ENCODE measurements at regions not wholly inside any gene's neighbourhood (a gene's known extent, or its start where the extent isn't known, plus 50 kb on each side); places are given as distances from the start of the nearest gene placed in this dataset.

DNA sequence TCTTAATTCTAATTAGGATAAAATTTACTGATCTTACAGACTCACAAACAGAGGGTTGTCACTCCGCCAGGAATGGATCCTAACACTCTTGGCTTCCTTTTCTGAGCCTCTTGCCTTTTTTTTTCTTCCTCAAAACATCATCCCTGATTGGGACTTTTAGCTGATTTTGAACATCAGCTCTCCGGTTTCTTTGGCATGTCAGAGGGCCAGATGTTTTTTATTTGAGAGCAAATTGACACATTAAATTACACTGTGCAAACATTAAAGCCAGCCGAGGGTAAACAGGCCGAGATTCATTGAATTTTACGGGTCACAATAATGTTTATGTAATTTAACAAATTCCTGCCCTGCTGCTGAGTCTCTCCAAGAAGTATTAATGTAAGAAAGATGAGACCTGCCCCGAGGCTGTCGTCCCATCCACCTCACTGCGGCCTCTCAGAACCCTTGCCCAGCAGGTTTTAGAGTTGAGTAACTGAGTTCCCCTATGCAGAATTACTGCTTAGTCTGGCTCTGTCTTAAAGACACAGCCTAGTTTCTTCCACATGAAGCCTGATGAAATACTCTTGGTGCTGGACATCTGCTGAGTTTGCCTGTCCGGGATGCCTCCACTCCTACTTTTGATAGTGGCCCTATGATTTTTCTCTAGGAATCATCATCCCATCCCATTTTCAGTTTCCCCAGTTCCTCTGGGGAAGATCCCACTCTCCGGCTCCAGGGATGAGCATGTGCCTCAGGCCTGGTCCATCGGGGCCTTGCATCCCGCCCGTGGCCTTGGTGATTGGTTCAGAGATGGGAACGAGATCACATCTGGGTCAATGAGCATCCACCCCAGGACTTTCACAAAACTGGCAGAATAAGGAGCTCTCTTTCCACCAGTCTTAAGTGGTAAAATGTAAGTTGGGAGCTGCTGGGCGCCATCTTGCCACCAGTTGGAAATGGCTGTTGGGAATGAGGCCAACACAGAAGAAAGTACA, 226.6 kb upstream of the TLE3 start:
- Mint-ChIP-seq H3K36me3 (no peaks in the 10 kb centered on the region), H3K4me3 (no peak overlapping the region), H3K9me3 (ENCODE audit: low read depth) (no peaks in the 10 kb centered on the region), H3K4me1 (ENCODE audit: low read depth) (peaks cover 2% of the 10 kb centered on the region), H3K27ac (no peak overlapping the region), H3K27me3 (peaks cover 2% of the 10 kb centered on the region)

DNA sequence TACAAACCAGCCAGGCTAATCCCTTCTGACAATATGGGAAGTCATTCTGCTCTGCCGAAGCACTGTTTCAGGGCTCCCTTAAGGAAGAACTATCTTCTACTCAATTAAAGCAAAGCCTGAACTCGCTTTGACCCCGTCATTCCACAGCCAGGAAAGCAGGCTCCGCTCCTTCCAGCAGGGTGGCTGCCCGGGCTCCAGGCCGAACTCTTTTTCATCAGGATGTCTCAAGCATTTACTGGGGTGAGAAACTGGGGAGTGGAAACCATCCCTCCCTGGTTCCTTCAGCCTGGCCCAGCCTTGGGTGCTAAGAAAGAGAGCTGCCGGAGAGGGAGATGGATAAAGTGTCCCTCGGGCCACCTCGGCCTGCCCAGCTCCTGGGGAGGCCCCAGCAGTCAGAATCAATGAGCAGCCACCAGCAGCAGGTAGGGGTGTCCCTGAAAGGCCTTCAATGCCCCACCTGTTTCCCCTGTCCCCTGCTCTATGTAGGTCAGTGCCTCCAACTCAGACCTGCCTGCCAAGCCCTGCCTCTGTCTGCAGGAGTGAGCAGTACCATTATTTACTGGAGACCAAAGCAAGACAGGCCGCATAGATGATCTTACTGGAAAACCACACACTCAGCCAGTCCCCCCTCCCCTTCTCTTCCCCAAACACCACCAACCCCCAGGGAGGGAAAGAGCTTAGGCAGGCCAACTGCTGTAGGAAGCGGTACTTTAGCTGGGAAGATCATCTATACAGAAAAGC, 225.6 kb upstream of the TLE3 start:
- no peaks in the 10 kb centered on the region for H3K36me3 Mint-ChIP-seq
- H3K9me3 Mint-ChIP-seq (ENCODE audit: low read depth) = no peaks in the 10 kb centered on the region
- no peak overlapping the region for H3K27ac Mint-ChIP-seq
- no peak overlapping the region for H3K4me3 Mint-ChIP-seq
- no peaks in the 10 kb centered on the region for H3K27me3 Mint-ChIP-seq
- H3K4me1 Mint-ChIP-seq (ENCODE audit: low read depth) = peaks cover 2% of the 10 kb centered on the region

DNA sequence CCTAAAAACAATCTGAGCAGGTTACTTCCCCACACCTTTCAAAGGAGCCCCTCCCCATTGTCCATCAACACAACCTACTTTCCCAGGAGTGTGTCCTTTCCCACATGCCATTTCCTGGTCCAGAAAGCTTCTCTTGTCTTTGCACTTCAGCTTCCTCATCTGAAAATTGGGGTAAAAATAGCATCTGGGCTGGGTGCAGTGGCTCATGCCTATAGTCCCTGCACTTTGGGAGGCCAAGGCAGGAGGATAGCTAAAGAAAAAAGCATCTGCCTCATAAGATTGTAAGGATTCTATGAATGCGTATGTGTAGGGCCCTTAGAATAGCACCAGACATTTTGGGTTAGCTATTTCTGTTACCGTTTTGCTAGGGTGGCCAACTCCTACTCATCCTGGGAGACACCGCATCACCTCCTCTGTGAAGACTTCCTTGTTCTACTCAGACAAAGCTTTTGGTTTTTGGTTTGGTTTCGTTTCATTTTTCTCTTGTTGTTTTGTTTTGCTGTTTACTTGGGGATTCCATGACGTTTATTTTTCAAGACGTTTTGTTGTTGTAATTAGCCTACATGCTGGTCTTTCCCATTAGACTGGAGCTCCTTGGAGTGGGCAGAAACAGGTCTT, 224.4 kb upstream of the TLE3 start:
- Mint-ChIP-seq H3K27ac (no peak overlapping the region), H3K4me1 (ENCODE audit: low read depth) (no peaks in the 10 kb centered on the region), H3K4me3 (no peak overlapping the region), H3K27me3 (no peaks in the 10 kb centered on the region), H3K36me3 (no peaks in the 10 kb centered on the region), H3K9me3 (ENCODE audit: low read depth) (no peaks in the 10 kb centered on the region)

- no peak overlapping the region for H3K27ac Mint-ChIP-seq
- H3K27me3 Mint-ChIP-seq = no peaks in the 10 kb centered on the region
- no peaks in the 10 kb centered on the region for H3K4me1 Mint-ChIP-seq (ENCODE audit: low read depth)
- H3K4me3 Mint-ChIP-seq = no peak overlapping the region
- H3K9me3 Mint-ChIP-seq (ENCODE audit: low read depth) = no peaks in the 10 kb centered on the region
- H3K36me3 Mint-ChIP-seq = no peaks in the 10 kb centered on the region
Measured at GRCh38 chr15:70321172-70321819, 223.6 kb upstream of the TLE3 start.

DNA sequence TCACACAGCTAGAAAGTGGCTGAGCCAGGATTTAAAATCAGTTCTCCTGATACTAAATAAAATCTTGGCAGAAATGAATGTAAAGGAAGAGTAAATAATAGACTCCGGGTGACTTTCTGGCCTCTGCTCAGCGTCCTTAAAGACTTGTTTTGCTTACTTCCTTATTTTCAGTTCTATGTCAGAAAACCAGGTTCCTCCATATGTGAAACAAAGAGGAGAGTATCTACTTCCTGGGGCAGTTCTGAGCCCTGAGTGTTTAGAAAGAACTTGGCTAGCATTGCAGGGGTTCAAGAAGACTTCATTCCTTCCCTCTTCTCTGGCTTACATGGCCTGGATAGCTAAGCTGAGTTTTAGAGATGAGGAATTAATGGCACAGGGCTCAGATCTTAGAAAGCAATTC, 222.8 kb upstream of the TLE3 start:
- Mint-ChIP-seq H3K4me1 (ENCODE audit: low read depth) (no peaks in the 10 kb centered on the region), H3K9me3 (ENCODE audit: low read depth) (no peaks in the 10 kb centered on the region), H3K36me3 (no peaks in the 10 kb centered on the region), H3K27me3 (no peaks in the 10 kb centered on the region), H3K27ac (no peak overlapping the region), H3K4me3 (no peak overlapping the region)

DNA sequence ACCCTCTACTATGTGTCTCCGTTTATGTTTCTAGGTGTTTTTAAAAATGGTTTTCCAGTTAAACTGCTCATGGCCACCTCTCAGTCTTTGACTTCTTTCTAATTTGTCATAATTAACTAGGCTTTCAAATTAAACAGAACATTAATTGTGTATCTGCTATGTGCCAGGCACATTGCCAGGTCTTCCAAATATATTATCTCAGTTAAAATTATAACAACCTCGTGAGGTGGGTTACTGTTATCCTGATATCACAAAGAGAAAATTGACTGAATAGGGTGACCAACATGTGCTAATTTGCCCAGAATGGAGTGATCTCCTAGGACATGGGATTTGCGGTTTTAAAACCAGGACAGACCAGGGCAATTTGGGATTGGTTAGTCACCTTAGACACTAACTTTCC, 222.4 kb upstream of the TLE3 start:
- Mint-ChIP-seq H3K4me1 (ENCODE audit: low read depth) (no peaks in the 10 kb centered on the region), H3K36me3 (no peaks in the 10 kb centered on the region), H3K4me3 (no peak overlapping the region), H3K27me3 (no peaks in the 10 kb centered on the region), H3K27ac (no peak overlapping the region), H3K9me3 (ENCODE audit: low read depth) (no peaks in the 10 kb centered on the region)

DNA sequence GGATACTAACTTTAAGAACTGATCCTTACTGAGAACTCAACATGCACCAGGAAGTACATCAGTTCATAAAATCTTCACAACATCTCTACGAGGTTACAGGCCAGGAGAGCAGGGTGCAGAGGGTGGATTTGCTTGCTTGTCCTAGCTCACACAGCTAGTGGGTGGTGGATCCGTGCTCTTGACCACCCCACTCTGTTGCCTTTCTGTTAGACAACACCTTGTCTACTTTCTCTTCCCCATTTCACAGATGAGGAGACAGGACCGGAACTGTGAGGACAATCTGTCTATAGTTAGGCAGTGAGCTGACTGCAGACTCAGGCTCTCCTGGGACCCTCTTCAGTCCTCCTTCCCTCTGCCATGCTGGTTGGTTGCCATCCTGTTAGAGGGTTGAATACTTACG, 221.7 kb upstream of the TLE3 start:
- Mint-ChIP-seq H3K4me3 (no peak overlapping the region), H3K36me3 (no peaks in the 10 kb centered on the region), H3K27ac (no peak overlapping the region), H3K4me1 (ENCODE audit: low read depth) (no peaks in the 10 kb centered on the region), H3K9me3 (ENCODE audit: low read depth) (no peaks in the 10 kb centered on the region), H3K27me3 (no peaks in the 10 kb centered on the region)

GRCh38 chr15:70318594-70319465, 221.1 kb upstream of the TLE3 start:
- no peaks in the 10 kb centered on the region for H3K27me3 Mint-ChIP-seq
- no peak overlapping the region for H3K4me3 Mint-ChIP-seq
- no peaks in the 10 kb centered on the region for H3K4me1 Mint-ChIP-seq (ENCODE audit: low read depth)
- no peak overlapping the region for H3K27ac Mint-ChIP-seq
- no peaks in the 10 kb centered on the region for H3K36me3 Mint-ChIP-seq
- H3K9me3 Mint-ChIP-seq (ENCODE audit: low read depth) = no peaks in the 10 kb centered on the region

- Mint-ChIP-seq H3K27ac (no peak overlapping the region), H3K27me3 (no peaks in the 10 kb centered on the region), H3K4me1 (ENCODE audit: low read depth) (no peaks in the 10 kb centered on the region), H3K36me3 (no peaks in the 10 kb centered on the region), H3K4me3 (no peak overlapping the region), H3K9me3 (ENCODE audit: low read depth) (no peaks in the 10 kb centered on the region)
Measured at GRCh38 chr15:70316059-70316600, 218.4 kb upstream of the TLE3 start.

DNA sequence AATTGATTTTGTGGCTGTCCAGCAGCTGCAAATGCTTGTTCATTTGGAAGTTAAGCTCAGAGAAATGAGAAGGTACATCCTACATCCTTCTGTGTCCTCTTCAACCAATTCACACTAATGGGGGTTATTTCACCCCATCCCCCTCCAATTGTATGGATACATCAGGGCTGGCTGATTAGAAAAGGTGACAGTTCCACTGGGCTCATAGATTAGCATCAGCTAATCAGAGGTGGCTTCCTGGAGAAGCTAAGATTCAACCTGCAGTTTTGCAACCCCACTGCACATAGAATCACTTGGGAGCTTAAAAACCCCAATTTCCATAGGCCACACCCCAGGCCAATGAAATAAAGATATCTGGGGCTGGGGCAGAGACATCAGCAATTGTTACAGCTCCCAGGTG, 217.7 kb upstream of the TLE3 start:
- Mint-ChIP-seq H3K27ac (no peak overlapping the region), H3K9me3 (ENCODE audit: low read depth) (no peaks in the 10 kb centered on the region), H3K4me3 (no peak overlapping the region), H3K27me3 (no peaks in the 10 kb centered on the region), H3K36me3 (no peaks in the 10 kb centered on the region), H3K4me1 (ENCODE audit: low read depth) (no peaks in the 10 kb centered on the region)

DNA sequence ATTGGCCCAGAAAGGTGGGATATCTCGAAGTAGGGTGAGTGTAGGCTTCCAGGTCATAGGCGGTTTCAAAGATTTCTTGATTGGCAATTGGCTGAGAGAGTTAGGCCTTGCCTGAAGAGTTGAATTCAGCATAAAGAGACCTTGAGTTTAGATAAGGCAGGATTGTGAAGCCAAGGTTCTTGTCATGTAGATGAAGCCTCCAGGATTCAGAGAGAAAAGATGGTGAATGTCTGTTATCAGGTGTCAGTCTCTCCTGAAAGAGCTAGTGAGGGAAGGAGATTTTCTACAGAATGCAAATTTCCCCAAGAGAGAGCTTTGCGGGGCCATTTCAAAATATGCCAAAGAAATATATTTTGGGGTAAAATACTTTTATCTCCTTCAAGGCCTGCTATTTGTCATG, 217.0 kb upstream of the TLE3 start:
- Mint-ChIP-seq H3K9me3 (ENCODE audit: low read depth) (no peaks in the 10 kb centered on the region), H3K27me3 (no peaks in the 10 kb centered on the region), H3K36me3 (no peaks in the 10 kb centered on the region), H3K4me3 (no peak overlapping the region), H3K27ac (no peak overlapping the region), H3K4me1 (ENCODE audit: low read depth) (no peaks in the 10 kb centered on the region)

DNA sequence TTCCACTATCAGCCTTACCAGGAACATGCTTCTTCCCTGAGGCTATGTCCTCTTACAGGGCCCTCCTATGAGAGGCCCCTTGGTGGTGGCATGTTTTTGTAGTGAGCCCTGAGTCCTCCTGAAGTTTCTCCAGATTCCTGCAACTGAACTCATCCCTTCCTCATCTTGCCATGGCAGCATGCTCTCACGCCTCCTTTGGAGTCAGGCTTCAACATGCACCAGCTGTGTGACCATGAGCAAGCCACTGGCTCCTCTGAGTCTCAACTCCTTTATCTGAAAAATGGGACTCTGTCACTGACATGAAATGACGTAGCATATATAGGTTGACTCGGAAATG, 216.3 kb upstream of the TLE3 start:
- no peak overlapping the region for H3K27ac Mint-ChIP-seq
- H3K4me3 Mint-ChIP-seq = no peak overlapping the region
- H3K4me1 Mint-ChIP-seq (ENCODE audit: low read depth) = peaks cover 3% of the 10 kb centered on the region
- no peaks in the 10 kb centered on the region for H3K9me3 Mint-ChIP-seq (ENCODE audit: low read depth)
- H3K36me3 Mint-ChIP-seq = no peaks in the 10 kb centered on the region
- no peaks in the 10 kb centered on the region for H3K27me3 Mint-ChIP-seq

GRCh38 chr15:70313099-70314017, 215.6 kb upstream of the TLE3 start:
- no peak overlapping the region for H3K27ac Mint-ChIP-seq
- H3K27me3 Mint-ChIP-seq = no peaks in the 10 kb centered on the region
- H3K4me1 Mint-ChIP-seq (ENCODE audit: low read depth) = peaks cover 7% of the 10 kb centered on the region
- H3K9me3 Mint-ChIP-seq (ENCODE audit: low read depth) = no peaks in the 10 kb centered on the region
- H3K4me3 Mint-ChIP-seq = no peak overlapping the region
- no peaks in the 10 kb centered on the region for H3K36me3 Mint-ChIP-seq

All from activated naive CD8-positive, alpha-beta T cell (primary cell).